Ovary (tissue), 3 donors: ENCODE measurements at regions not wholly inside any gene's neighbourhood (a gene's known extent, or its start where the extent isn't known, plus 50 kb on each side); places are given as distances from the start of the nearest gene placed in this dataset.

Source experiments
- EP300 ChIP-seq: sonication (generic); formaldehyde crosslinking; IDR thresholded peaks from one replicate; pipeline ENCODE4 v1.6.1; 2017; ENCODE audit warnings: antibody characterized with exemption
- POLR2A ChIP-seq: fragments of 450-650 bp; IDR thresholded peaks from one replicate; pipeline ENCODE4 v1.6.1; 2017; ENCODE audit warnings: antibody characterized with exemption, mild to moderate bottlenecking, moderate library complexity
- TF ChIP-seq, protein P1 (sequence below), 3 donors: fragments of 450-650 bp in 2 of 3; fragments of 200-600 bp in 1 of 3; IDR thresholded peaks; one replicate each; pipeline versions ENCODE4 v1.5.1 to v1.8.0; 2016 to 2022; ENCODE audit warnings: antibody characterized with exemption in 3 of 3, mild to moderate bottlenecking in 1 of 3
- donor health status: DM: no; HTN: no; CAD: no.

DNA sequence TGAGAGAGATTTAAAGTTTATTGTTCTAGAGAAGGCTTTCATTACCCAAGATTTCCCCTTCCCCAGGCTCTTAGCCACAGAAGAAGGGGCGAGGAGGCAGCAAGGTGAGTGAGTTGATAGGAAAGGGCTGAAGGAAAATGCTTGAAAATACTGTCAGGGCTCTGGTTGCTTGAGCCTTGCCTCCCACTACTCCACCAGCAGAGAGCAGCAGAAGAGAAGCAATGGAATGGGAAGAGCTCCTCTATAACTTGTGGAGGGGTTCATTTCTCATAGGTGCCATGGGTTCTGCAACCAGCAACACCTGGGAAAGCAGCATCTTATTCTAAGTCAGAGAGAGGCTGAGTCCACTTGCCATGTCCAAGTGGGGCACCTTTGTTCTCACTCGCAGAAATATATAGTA lies 184.0 kb upstream of the CNTN6 start:
- TF ChIP-seq POLR2A (no peak), EP300 (no peak)
- TF ChIP-seq, protein P1, sequence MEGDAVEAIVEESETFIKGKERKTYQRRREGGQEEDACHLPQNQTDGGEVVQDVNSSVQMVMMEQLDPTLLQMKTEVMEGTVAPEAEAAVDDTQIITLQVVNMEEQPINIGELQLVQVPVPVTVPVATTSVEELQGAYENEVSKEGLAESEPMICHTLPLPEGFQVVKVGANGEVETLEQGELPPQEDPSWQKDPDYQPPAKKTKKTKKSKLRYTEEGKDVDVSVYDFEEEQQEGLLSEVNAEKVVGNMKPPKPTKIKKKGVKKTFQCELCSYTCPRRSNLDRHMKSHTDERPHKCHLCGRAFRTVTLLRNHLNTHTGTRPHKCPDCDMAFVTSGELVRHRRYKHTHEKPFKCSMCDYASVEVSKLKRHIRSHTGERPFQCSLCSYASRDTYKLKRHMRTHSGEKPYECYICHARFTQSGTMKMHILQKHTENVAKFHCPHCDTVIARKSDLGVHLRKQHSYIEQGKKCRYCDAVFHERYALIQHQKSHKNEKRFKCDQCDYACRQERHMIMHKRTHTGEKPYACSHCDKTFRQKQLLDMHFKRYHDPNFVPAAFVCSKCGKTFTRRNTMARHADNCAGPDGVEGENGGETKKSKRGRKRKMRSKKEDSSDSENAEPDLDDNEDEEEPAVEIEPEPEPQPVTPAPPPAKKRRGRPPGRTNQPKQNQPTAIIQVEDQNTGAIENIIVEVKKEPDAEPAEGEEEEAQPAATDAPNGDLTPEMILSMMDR (IDR thresholded peaks at IDR 0.05), result no peak
